GM19372 (cell line): ENCODE measurements at regions not wholly inside any gene's neighbourhood (a gene's known extent, or its start where the extent isn't known, plus 50 kb on each side); places are given as distances from the start of the nearest gene placed in this dataset.
"Not testable (repeated sequence)": the region's sequence is repeated elsewhere in the genome, so short reads cannot be mapped to it uniquely, and the experiment has no call there.

Experiments
- ATAC-seq: cut with Tn5 transposase; IDR thresholded peaks from one replicate; pipeline ENCODE4 v1.9.1; 2021; ENCODE audit warnings: mild to moderate bottlenecking, low read depth, moderate library complexity; ENCODE audit not compliant: unreplicated experiment

DNA sequence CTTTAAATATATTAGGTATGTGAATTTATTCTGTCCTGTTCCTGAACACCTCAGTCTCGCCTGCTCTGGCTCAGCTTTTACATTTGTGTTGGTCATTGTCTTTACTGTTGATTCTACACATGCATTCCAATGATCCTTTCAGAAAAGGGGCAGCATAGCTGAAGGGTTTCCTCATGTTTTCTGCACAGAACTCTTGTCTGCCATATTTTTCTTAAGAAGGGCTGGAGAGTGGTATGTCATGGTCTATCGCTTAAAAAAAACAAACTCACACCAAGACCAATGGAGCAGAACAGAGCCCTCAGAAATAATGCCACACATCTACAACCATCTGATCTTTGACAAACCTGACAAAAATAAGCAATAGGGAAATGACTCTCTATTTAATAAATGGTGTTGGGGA is 215.8 kb upstream of the HSFY2 start:
- no peak for ATAC-seq

GRCh38 chrY:18966001-18966400 is 192.5 kb upstream of the HSFY2 start:
- ATAC-seq: no peak

DNA sequence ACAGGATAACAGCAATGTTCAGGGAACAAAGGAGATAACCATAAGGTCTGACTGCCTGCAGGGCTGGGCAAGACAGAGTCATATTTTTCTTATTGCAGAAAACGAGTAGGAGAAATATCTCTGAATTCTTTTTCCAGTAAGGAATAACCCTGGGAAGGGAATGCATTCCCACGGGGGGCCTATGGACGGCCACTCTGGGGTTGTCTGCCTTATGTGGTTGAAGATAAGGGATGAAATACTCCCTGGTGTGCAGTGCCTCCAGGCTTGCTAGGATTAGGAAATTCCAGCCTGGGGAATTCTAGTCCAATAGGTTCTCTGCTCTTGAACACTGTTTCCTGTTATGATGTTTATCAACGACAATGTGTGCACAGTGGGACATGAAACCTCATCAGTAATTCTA is 185.3 kb upstream of the HSFY2 start:
- ATAC-seq: no peak

GRCh38 chrY:18951657-18952435 is 178.3 kb upstream of the HSFY2 start:
- no peak for ATAC-seq

- ATAC-seq: no peak
These were observed 177.5 kb upstream of the HSFY2 start for GRCh38 chrY:18951019-18951418.

- no peak for ATAC-seq
These were observed 163.3 kb upstream of the HSFY2 start for GRCh38 chrY:18936831-18937230.

- no peak for ATAC-seq
These were observed 145.7 kb upstream of the HSFY2 start for GRCh38 chrY:18919256-18919655.

DNA sequence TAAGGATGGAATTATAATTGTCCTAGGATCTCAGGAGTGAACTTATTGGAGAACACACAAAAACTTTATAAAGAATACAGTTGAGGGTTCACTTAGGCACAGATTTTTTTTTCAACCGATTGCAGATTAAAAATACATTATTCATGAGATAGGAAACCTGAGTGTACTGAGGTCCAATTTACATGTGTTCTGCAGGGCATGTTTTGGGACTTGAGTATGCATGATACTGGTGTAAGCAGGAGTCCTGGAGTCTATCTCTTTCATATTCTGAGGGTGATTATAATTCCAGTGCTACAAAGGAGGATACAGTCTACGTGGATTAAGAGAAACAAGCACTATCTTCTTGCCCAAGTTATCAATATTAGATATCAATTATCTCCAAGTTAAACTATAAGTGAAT is 139.3 kb upstream of the HSFY2 start:
- no peak for ATAC-seq

DNA sequence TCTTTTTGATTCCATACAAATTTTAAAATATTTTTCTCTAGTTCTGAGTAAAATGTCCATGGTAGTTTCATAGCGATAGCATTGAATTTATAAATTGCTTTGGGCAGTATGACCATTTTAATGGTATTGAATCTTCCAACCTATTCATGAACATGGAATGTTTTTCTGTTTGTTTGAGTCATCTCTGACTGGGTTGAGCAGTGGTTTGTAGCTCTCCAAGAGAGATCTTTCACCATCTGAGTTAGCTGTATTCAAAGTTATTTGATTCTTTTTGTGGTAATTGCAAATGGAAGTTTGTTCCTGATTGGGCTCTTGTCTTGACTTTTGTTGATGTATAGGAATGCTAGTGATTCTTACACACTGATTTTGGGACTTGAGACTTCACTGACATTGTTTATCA is 136.3 kb upstream of the HSFY2 start:
- no peak for ATAC-seq

- ATAC-seq: not testable (repeated sequence)
These were observed 132.7 kb upstream of the HSFY2 start for GRCh38 chrY:18906198-18906597.

DNA sequence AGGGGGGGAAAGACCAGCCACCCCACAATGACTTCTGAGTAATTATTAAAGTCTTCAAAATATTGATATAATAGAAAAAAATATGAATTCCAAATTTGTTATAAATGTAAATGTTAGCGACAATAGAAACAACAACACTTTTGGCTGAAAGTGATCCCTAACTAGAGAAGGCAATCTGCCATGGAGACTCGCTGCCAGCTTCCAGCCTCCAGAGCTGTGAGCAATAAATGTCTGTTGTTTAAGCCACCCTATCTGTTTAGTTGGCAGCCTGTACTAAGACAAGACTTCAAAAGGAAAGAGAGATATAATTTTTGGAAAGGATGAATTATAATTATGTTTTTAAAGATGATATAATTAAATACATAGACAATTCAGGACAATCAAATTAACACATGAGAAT is 130.8 kb upstream of the HSFY2 start:
- no peak for ATAC-seq

GRCh38 chrY:18891994-18892393 is 118.5 kb upstream of the HSFY2 start:
- no peak for ATAC-seq

DNA sequence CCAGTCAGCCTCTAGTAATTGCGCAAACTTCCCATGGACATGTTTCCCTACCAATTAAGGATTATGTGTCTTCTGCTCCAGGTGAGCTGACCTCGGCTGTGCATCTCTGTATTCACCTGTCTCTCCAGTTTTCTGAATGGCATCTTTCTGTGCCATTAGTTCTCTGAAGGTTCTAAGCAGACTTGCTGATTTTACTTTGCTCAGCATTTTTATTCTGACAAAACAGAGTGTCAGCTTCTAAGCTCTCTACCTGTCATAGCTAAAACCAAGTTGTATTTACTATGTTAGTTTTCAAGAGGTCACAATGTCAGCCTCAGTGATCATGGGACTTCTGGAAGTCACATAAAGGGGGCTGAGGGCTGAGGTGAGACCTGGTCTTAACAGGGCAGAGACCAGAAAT is 116.0 kb upstream of the HSFY2 start:
- no peak for ATAC-seq

GRCh38 chrY:18884748-18885147 is 111.2 kb upstream of the HSFY2 start:
- no peak for ATAC-seq

GRCh38 chrY:18869145-18869544 is 95.6 kb upstream of the HSFY2 start:
- not testable (repeated sequence) for ATAC-seq

DNA sequence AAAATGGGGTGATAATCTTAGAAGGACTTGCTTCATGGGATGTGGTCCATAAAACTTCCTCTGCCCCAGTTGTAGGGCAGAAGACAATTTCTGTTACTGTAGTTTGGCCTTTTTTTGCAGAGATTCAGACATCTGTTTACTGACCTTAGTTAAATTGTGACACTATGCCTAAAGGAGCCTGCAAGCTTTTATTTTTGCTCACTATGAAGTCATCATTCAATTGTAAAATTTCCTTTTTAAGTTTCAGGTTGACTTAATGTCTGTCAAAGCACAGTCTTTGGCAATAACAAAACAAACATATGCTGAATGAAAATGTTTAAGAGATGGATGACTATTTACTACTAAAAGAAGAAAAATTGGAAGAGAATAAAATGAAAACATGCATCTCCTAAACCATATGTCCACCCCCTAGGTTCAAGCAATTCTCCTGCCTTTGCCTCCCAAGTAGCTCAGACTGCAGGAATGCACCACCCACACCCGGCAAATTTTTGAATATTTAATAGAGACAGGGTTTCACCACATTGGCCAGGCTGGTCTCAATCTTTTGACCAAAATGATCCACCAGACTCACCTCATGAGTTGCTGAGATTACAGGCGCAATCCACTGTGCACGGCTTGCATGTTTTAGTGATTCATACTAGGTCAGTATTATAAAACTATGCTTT is 93.5 kb upstream of the HSFY2 start:
- not testable (repeated sequence) for ATAC-seq

- ATAC-seq: not testable (repeated sequence)
These were observed 87.3 kb upstream of the HSFY2 start for GRCh38 chrY:18860856-18861255.

DNA sequence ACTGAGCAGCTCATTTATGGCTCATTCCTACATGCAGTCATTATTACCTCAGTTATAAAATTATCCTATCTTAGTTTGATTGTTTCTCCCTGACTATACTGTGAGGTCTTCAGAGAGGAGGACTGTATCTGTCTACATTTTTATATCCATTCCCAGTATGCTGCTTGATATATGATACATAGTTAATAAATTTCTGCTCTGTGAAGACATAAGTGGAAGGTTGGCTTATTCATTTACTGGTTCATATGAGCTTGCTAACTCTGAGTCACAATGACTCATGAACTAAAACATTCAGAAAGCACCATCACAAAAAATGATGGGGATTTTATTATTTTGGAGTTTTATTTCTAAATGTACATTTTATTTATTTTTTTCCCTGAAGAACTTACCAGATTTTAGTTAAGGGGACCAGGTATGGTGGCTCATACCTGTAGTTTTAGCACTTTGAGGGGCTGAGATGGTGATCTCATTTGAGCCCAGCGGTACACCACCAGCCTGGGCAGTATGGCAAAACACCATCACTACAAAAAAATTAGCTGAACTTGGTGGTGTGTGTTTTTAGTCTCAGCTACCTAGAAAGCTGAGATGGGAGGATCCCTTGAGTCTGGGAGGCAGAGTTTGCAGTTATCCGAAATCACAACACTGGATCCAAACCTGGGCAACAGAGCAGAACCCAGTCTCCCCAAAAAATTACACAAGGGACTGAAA is 85.1 kb upstream of the HSFY2 start:
- ATAC-seq: not testable (repeated sequence)

- ATAC-seq: not testable (repeated sequence)
These were observed 81.6 kb upstream of the HSFY2 start for GRCh38 chrY:18855184-18855583.

- not testable (repeated sequence) for ATAC-seq
These were observed 79.8 kb upstream of the HSFY2 start for GRCh38 chrY:18853323-18853722.

- not testable (repeated sequence) for ATAC-seq
These were observed 63.1 kb upstream of the HSFY2 start for GRCh38 chrY:18836643-18837042.
